ENCODE measurements at regions not wholly inside any gene's neighbourhood (a gene's known extent, or its start where the extent isn't known, plus 50 kb on each side); places are given as distances from the start of the nearest gene placed in this dataset.

GRCh38 chr2:74748665-74749064 is 85.3 kb upstream of the HK2 start:
- H3K4me1 ChIP-seq (ENCODE audit: control insufficient read depth in 2 of 2, insufficient read depth in 1 of 2, low read depth in 1 of 2, low read length in 2 of 2): peaks cover 10 to 19% of the 10 kb centered on the region in 2 donors
- H3K14ac ChIP-seq (ENCODE audit: low read length): no peak overlapping the region
- no peak overlapping the region for H2BK12ac ChIP-seq (ENCODE audit: low read length)
- no peak overlapping the region for H2AK5ac ChIP-seq (ENCODE audit: low read depth, low read length)
- H2BK5ac ChIP-seq (ENCODE audit: low read length): no peak overlapping the region
- H3K27ac ChIP-seq (replicated peaks; ENCODE audit: low read length): no peak overlapping the region
- H3K9ac ChIP-seq (ENCODE audit: low read depth, low read length, poor library complexity): no peak overlapping the region
- no peak overlapping the region for H2AFZ ChIP-seq (ENCODE audit: low read length)
- DNase-seq (ENCODE audit: low spot score): no peak
- H3K9me3 ChIP-seq (replicated peaks in 1 of 2; ENCODE audit: control insufficient read depth in 2 of 2, insufficient read depth in 1 of 2, low read depth in 1 of 2, low read length in 2 of 2): no peaks in the 10 kb centered on the region
- H3K4ac ChIP-seq (ENCODE audit: low read length): no peak overlapping the region
- H4K91ac ChIP-seq (ENCODE audit: low read depth, low read length, poor library complexity): no peak overlapping the region
- no peak overlapping the region for H4K8ac ChIP-seq (ENCODE audit: low read depth, low read length)
- H3K4me2 ChIP-seq (ENCODE audit: insufficient read depth, low read length, poor library complexity, severe bottlenecking): no peak overlapping the region
- no peaks in the 10 kb centered on the region for H3K79me1 ChIP-seq (ENCODE audit: low read depth, low read length)
- no peak overlapping the region for H3K4me3 ChIP-seq (ENCODE audit: low read length in 2 of 2)
- WGBS, 2 donors (ENCODE audit: extremely low coverage in 2 of 2, insufficient read length in 2 of 2, insufficient replicate concordance in 1 of 2): no CpG with 5 or more reads among the region's 3 CpGs
- H2BK15ac ChIP-seq (ENCODE audit: low read length): no peak overlapping the region
- no peaks in the 10 kb centered on the region for H3K36me3 ChIP-seq (replicated peaks in 1 of 2; ENCODE audit: control insufficient read depth in 2 of 2, insufficient read depth in 2 of 2, low read length in 2 of 2)
- H3K18ac ChIP-seq (ENCODE audit: low read length): no peak overlapping the region
- H3K27me3 ChIP-seq (ENCODE audit: control insufficient read depth in 3 of 3, insufficient read depth in 3 of 3, low read depth in 1 of 3, low read length in 3 of 3): peaks cover 0 to 2% (median 0%) of the 10 kb centered on the region in 3 experiments
- no peak overlapping the region for H3K23ac ChIP-seq (ENCODE audit: low read depth, low read length, poor library complexity)
- no peak overlapping the region for H2BK120ac ChIP-seq (ENCODE audit: low read depth, low read length)

- no peak for DNase-seq (ENCODE audit: low spot score)
- Histone ChIP-seq H3K9ac (ENCODE audit: low read depth, low read length, poor library complexity) (no peak overlapping the region), H2AK5ac (ENCODE audit: low read depth, low read length) (no peak overlapping the region), H3K79me1 (ENCODE audit: low read depth, low read length) (no peaks in the 10 kb centered on the region), H3K4me3 (ENCODE audit: low read length in 2 of 2) (no peak overlapping the region), H3K9me3 (replicated peaks in 1 of 2; ENCODE audit: control insufficient read depth in 2 of 2, insufficient read depth in 1 of 2, low read depth in 1 of 2, low read length in 2 of 2) (no peaks in the 10 kb centered on the region), H2BK120ac (ENCODE audit: low read depth, low read length) (no peak overlapping the region), H3K27ac (replicated peaks; ENCODE audit: low read length) (no peak overlapping the region), H3K36me3 (replicated peaks in 1 of 2; ENCODE audit: control insufficient read depth in 2 of 2, insufficient read depth in 2 of 2, low read length in 2 of 2) (no peaks in the 10 kb centered on the region), H4K8ac (ENCODE audit: low read depth, low read length) (no peak overlapping the region), H3K18ac (ENCODE audit: low read length) (no peak overlapping the region), H2BK12ac (ENCODE audit: low read length) (no peak overlapping the region), H3K27me3 (ENCODE audit: control insufficient read depth in 3 of 3, insufficient read depth in 3 of 3, low read depth in 1 of 3, low read length in 3 of 3) (peaks cover 0 to 2% (median 0%) of the 10 kb centered on the region in 3 experiments), H3K4ac (ENCODE audit: low read length) (no peak overlapping the region), H2AFZ (ENCODE audit: low read length) (peak overlapping the region; percentile 25), H3K4me1 (ENCODE audit: control insufficient read depth in 2 of 2, insufficient read depth in 1 of 2, low read depth in 1 of 2, low read length in 2 of 2) (peaks cover 10 to 16% of the 10 kb centered on the region in 2 donors), H3K4me2 (ENCODE audit: insufficient read depth, low read length, poor library complexity, severe bottlenecking) (no peak overlapping the region), H3K23ac (ENCODE audit: low read depth, low read length, poor library complexity) (no peak overlapping the region), H3K14ac (ENCODE audit: low read length) (no peak overlapping the region), H2BK5ac (ENCODE audit: low read length) (no peak overlapping the region), H4K91ac (ENCODE audit: low read depth, low read length, poor library complexity) (no peak overlapping the region), H2BK15ac (ENCODE audit: low read length) (no peak overlapping the region)
- WGBS, 2 donors (ENCODE audit: extremely low coverage in 2 of 2, insufficient read length in 2 of 2, insufficient replicate concordance in 1 of 2): no CpG with 5 or more reads among the region's 3 CpGs
Measured at GRCh38 chr2:74749432-74749831, 84.5 kb upstream of the HK2 start.

- Histone ChIP-seq H3K4me1 (ENCODE audit: control insufficient read depth in 2 of 2, insufficient read depth in 1 of 2, low read depth in 1 of 2, low read length in 2 of 2) (peaks cover 0 to 5% of the 10 kb centered on the region in 2 donors), H3K4ac (ENCODE audit: low read length) (no peak overlapping the region), H3K4me2 (ENCODE audit: insufficient read depth, low read length, poor library complexity, severe bottlenecking) (no peak overlapping the region), H3K27ac (replicated peaks; ENCODE audit: low read length) (no peak overlapping the region), H3K27me3 (ENCODE audit: control insufficient read depth in 3 of 3, insufficient read depth in 3 of 3, low read depth in 1 of 3, low read length in 3 of 3) (peaks cover 0 to under 1% (median 0%) of the 10 kb centered on the region in 3 experiments), H3K23ac (ENCODE audit: low read depth, low read length, poor library complexity) (no peak overlapping the region), H2BK12ac (ENCODE audit: low read length) (no peak overlapping the region), H3K9me3 (replicated peaks in 1 of 2; ENCODE audit: control insufficient read depth in 2 of 2, insufficient read depth in 1 of 2, low read depth in 1 of 2, low read length in 2 of 2) (peaks cover 4 to 7% of the 10 kb centered on the region in 2 donors), H2BK120ac (ENCODE audit: low read depth, low read length) (no peak overlapping the region), H3K36me3 (replicated peaks in 1 of 2; ENCODE audit: control insufficient read depth in 2 of 2, insufficient read depth in 2 of 2, low read length in 2 of 2) (no peaks in the 10 kb centered on the region), H3K14ac (ENCODE audit: low read length) (no peak overlapping the region), H4K91ac (ENCODE audit: low read depth, low read length, poor library complexity) (no peak overlapping the region), H3K4me3 (ENCODE audit: low read length in 2 of 2) (no peak overlapping the region), H2AFZ (ENCODE audit: low read length) (peak overlapping the region; percentile 26), H2BK15ac (ENCODE audit: low read length) (no peak overlapping the region), H3K9ac (ENCODE audit: low read depth, low read length, poor library complexity) (no peak overlapping the region), H4K8ac (ENCODE audit: low read depth, low read length) (no peak overlapping the region), H3K18ac (ENCODE audit: low read length) (no peak overlapping the region), H2BK5ac (ENCODE audit: low read length) (no peak overlapping the region), H3K79me1 (ENCODE audit: low read depth, low read length) (no peaks in the 10 kb centered on the region), H2AK5ac (ENCODE audit: low read depth, low read length) (no peak overlapping the region)
- WGBS, 2 donors (ENCODE audit: extremely low coverage in 2 of 2, insufficient read length in 2 of 2, insufficient replicate concordance in 1 of 2): no CpG with 5 or more reads among the region's 4 CpGs
- no peak for DNase-seq (ENCODE audit: low spot score)
Measured at GRCh38 chr2:74751981-74752851, 81.7 kb upstream of the HK2 start.

- Histone ChIP-seq H3K23ac (ENCODE audit: low read depth, low read length, poor library complexity) (no peak overlapping the region), H3K9ac (ENCODE audit: low read depth, low read length, poor library complexity) (no peak overlapping the region), H2BK5ac (ENCODE audit: low read length) (no peak overlapping the region), H3K4me2 (ENCODE audit: insufficient read depth, low read length, poor library complexity, severe bottlenecking) (no peak overlapping the region), H2AK5ac (ENCODE audit: low read depth, low read length) (no peak overlapping the region), H3K27ac (replicated peaks; ENCODE audit: low read length) (no peak overlapping the region), H2BK120ac (ENCODE audit: low read depth, low read length) (no peak overlapping the region), H2BK12ac (ENCODE audit: low read length) (no peak overlapping the region), H3K79me1 (ENCODE audit: low read depth, low read length) (no peaks in the 10 kb centered on the region), H3K14ac (ENCODE audit: low read length) (no peak overlapping the region), H3K4me3 (ENCODE audit: low read length in 2 of 2) (no peak overlapping the region), H4K91ac (ENCODE audit: low read depth, low read length, poor library complexity) (no peak overlapping the region), H3K4ac (ENCODE audit: low read length) (no peak overlapping the region), H2AFZ (ENCODE audit: low read length) (no peak overlapping the region), H4K8ac (ENCODE audit: low read depth, low read length) (no peak overlapping the region), H2BK15ac (ENCODE audit: low read length) (no peak overlapping the region), H3K36me3 (replicated peaks in 1 of 2; ENCODE audit: control insufficient read depth in 2 of 2, insufficient read depth in 2 of 2, low read length in 2 of 2) (no peaks in the 10 kb centered on the region), H3K27me3 (ENCODE audit: control insufficient read depth in 3 of 3, insufficient read depth in 3 of 3, low read depth in 1 of 3, low read length in 3 of 3) (no peaks in the 10 kb centered on the region), H3K4me1 (ENCODE audit: control insufficient read depth in 2 of 2, insufficient read depth in 1 of 2, low read depth in 1 of 2, low read length in 2 of 2) (no peaks in the 10 kb centered on the region), H3K9me3 (replicated peaks in 1 of 2; ENCODE audit: control insufficient read depth in 2 of 2, insufficient read depth in 1 of 2, low read depth in 1 of 2, low read length in 2 of 2) (peaks cover 4 to 7% of the 10 kb centered on the region in 2 donors), H3K18ac (ENCODE audit: low read length) (no peak overlapping the region)
- no CpG with 5 or more reads among the region's 4 CpGs for WGBS, 2 donors (ENCODE audit: extremely low coverage in 2 of 2, insufficient read length in 2 of 2, insufficient replicate concordance in 1 of 2)
- DNase-seq (ENCODE audit: low spot score): no peak
Measured at GRCh38 chr2:74755386-74755785, 78.5 kb upstream of the HK2 start.

Measured in neuronal stem cell (in vitro differentiated cells).